ENCODE measurements at regions not wholly inside any gene's neighbourhood (a gene's known extent, or its start where the extent isn't known, plus 50 kb on each side); places are given as distances from the start of the nearest gene placed in this dataset.
A peak's percentile ranks its signal among the peaks of the same experiment; 100 is the strongest.

GRCh38 chr9:38316166-38316780 lies 76.2 kb upstream of the ALDH1B1 start:
- ATAC-seq (no peak), DNase-seq (no peak)
- intact Hi-C loops (cut with DNase I) = no loop called here

GRCh38 chr9:38315085-38315595 lies 77.4 kb upstream of the ALDH1B1 start:
- ATAC-seq (no peak), DNase-seq (no peak)
- intact Hi-C loops (cut with DNase I) = no loop called here

- DNase-seq = no peak
- intact Hi-C loops (cut with DNase I) = no loop called here
- no peak for ATAC-seq
Observed at GRCh38 chr9:38313421-38313820, 79.1 kb upstream of the ALDH1B1 start.

GRCh38 chr9:38312406-38312805 lies 80.1 kb upstream of the ALDH1B1 start:
- intact Hi-C loops (cut with DNase I) = no loop called here
- ATAC-seq (no peak), DNase-seq (no peak)

GRCh38 chr9:38311382-38312270 lies 80.9 kb upstream of the ALDH1B1 start:
- DNase-seq = no peak

GRCh38 chr9:38309324-38310195 lies 82.9 kb upstream of the ALDH1B1 start:
- DNase-seq (no peak), ATAC-seq (no peak)
- intact Hi-C loops (cut with DNase I) = no loop called here

More at GRCh38 chr9:38311382-38312270, 80.9 kb upstream of the ALDH1B1 start:
- peak; percentile 67 to 77 for ATAC-seq
- intact Hi-C loops (cut with DNase I) = no loop called here

GRCh38 chr9:38308136-38308535 lies 84.4 kb upstream of the ALDH1B1 start:
- no peak for ATAC-seq
- no peak for DNase-seq
- intact Hi-C loops (cut with DNase I) = no loop called here

GRCh38 chr9:38306899-38307298 lies 85.6 kb upstream of the ALDH1B1 start:
- intact Hi-C loops (cut with DNase I) = no loop called here
- no peak for ATAC-seq
- no peak for DNase-seq

- intact Hi-C loops (cut with DNase I) = no loop called here
- DNase-seq (no peak), ATAC-seq (no peak)
Observed at GRCh38 chr9:38305582-38305981, 86.9 kb upstream of the ALDH1B1 start.

GRCh38 chr9:38301376-38302106 lies 91.0 kb upstream of the ALDH1B1 start:
- ATAC-seq (no peak), DNase-seq (no peak)
- intact Hi-C loops (cut with DNase I) = no loop called here

- intact Hi-C loops (cut with DNase I) = loop anchor here in 1 of 2 donors (5.0 to 10.0 kb wide), 3 partner anchors 43 to 65 kb away; no protein-coding TSS in a partner anchor
- no peak for ATAC-seq
- no peak for DNase-seq
Observed at GRCh38 chr9:38299856-38300255, 92.6 kb upstream of the ALDH1B1 start.

- no peak for DNase-seq
- intact Hi-C loops (cut with DNase I) = loop anchor here in 1 of 2 donors (5.0 to 10.0 kb wide), 3 partner anchors 42 to 64 kb away; no protein-coding TSS in a partner anchor
- no peak for ATAC-seq
Observed at GRCh38 chr9:38298904-38299303, 93.6 kb upstream of the ALDH1B1 start.

GRCh38 chr9:38298503-38298902 lies 94.0 kb upstream of the ALDH1B1 start:
- intact Hi-C loops (cut with DNase I) = loop anchor here in 1 of 2 donors (5.0 to 10.0 kb wide), 3 partner anchors 41 to 64 kb away; no protein-coding TSS in a partner anchor

GRCh38 chr9:38296807-38297206 lies 95.7 kb upstream of the ALDH1B1 start:
- ATAC-seq (no peak), DNase-seq (no peak)
- intact Hi-C loops (cut with DNase I) = loop anchor here in 1 of 2 donors (5.0 to 10.0 kb wide), 3 partner anchors 40 to 62 kb away; no protein-coding TSS in a partner anchor

More at GRCh38 chr9:38298503-38298902, 94.0 kb upstream of the ALDH1B1 start:
- no peak for DNase-seq
- ATAC-seq = peak; percentile 41 to 72

GRCh38 chr9:38295764-38296163 lies 96.7 kb upstream of the ALDH1B1 start:
- no peak for ATAC-seq
- DNase-seq = no peak
- intact Hi-C loops (cut with DNase I) = loop anchor here in 1 of 2 donors (5.0 to 10.0 kb wide), 3 partner anchors 38 to 61 kb away; no protein-coding TSS in a partner anchor

GRCh38 chr9:38294220-38294960 lies 98.1 kb upstream of the ALDH1B1 start:
- intact Hi-C loops (cut with DNase I) = loop anchor here in 1 of 2 donors (10.0 kb wide), 2 partner anchors 60 kb away; no protein-coding TSS in a partner anchor
- peak in 1 of 2 donors; percentile 53 for ATAC-seq

GRCh38 chr9:38293022-38293421 lies 99.5 kb upstream of the ALDH1B1 start:
- no peak for DNase-seq
- intact Hi-C loops (cut with DNase I) = loop anchor here in 1 of 2 donors (10.0 kb wide), 2 partner anchors 58 to 62 kb away; no protein-coding TSS in a partner anchor
- ATAC-seq = no peak

More at GRCh38 chr9:38294220-38294960, 98.1 kb upstream of the ALDH1B1 start:
- DNase-seq = no peak

Data from left cardiac atrium (tissue), 4 donors.